22Rv1 (cell line): ENCODE measurements at regions not wholly inside any gene's neighbourhood (a gene's known extent, or its start where the extent isn't known, plus 50 kb on each side); places are given as distances from the start of the nearest gene placed in this dataset.

Source experiments
- ZFX ChIP-seq: fragments of 450-650 bp; IDR thresholded peaks from 2 replicates; pipeline ENCODE4 v1.6.1; 2017; ENCODE audit warnings: antibody characterized with exemption, borderline replicate concordance
- TF ChIP-seq, protein P1 (sequence below): fragments of 450-650 bp; IDR thresholded peaks from 2 replicates; pipeline ENCODE4 v1.5.1; 2017; ENCODE audit warnings: mild to moderate bottlenecking

- TF ChIP-seq, protein P1, sequence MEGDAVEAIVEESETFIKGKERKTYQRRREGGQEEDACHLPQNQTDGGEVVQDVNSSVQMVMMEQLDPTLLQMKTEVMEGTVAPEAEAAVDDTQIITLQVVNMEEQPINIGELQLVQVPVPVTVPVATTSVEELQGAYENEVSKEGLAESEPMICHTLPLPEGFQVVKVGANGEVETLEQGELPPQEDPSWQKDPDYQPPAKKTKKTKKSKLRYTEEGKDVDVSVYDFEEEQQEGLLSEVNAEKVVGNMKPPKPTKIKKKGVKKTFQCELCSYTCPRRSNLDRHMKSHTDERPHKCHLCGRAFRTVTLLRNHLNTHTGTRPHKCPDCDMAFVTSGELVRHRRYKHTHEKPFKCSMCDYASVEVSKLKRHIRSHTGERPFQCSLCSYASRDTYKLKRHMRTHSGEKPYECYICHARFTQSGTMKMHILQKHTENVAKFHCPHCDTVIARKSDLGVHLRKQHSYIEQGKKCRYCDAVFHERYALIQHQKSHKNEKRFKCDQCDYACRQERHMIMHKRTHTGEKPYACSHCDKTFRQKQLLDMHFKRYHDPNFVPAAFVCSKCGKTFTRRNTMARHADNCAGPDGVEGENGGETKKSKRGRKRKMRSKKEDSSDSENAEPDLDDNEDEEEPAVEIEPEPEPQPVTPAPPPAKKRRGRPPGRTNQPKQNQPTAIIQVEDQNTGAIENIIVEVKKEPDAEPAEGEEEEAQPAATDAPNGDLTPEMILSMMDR, result no peak
- no peak for TF ChIP-seq ZFX
Observed at GRCh38 chr12:114579389-114579788, 104.6 kb downstream of the TBX3 start.
